PC-9 (cell line): ENCODE measurements at regions not wholly inside any gene's neighbourhood (a gene's known extent, or its start where the extent isn't known, plus 50 kb on each side); places are given as distances from the start of the nearest gene placed in this dataset.

Experiments used
- CTCF ChIP-seq: fragments of 200-600 bp; sonication (generic); conservative IDR thresholded peaks from 2 replicates; pipeline ENCODE4 v1.6.1; 2017; ENCODE audit warnings: mixed run types, antibody characterized with exemption, mild to moderate bottlenecking, moderate library complexity
- EZH2 ChIP-seq: fragments of 200-600 bp; sonication (generic); IDR thresholded peaks from 2 replicates; pipeline ENCODE4 v1.8.0; 2017; ENCODE audit warnings: antibody characterized with exemption, low read depth

- no peak for TF ChIP-seq CTCF
- no peak for TF ChIP-seq EZH2
These were observed 532.3 kb downstream of the SOX6 start for GRCh38 chr11:15824060-15824459.
